Body of pancreas (tissue), 4 donors: ENCODE measurements at regions not wholly inside any gene's neighbourhood (a gene's known extent, or its start where the extent isn't known, plus 50 kb on each side); places are given as distances from the start of the nearest gene placed in this dataset.

Source experiments
- CTCF ChIP-seq, 7 experiments: fragments of 450-650 bp in 4 of 7; fragments of 200-600 bp in 3 of 7; sonication (generic) in 3 of 7; IDR thresholded peaks; one replicate each; pipeline ENCODE4 v1.5.1; 2016 to 2019; ENCODE audit warnings: antibody characterized with exemption in 7 of 7
- POLR2A ChIP-seq, 3 donors: fragments of 450-650 bp; IDR thresholded peaks; one replicate each; pipeline ENCODE4 v1.6.1; 2016; ENCODE audit warnings: antibody characterized with exemption in 3 of 3, mild to moderate bottlenecking in 2 of 3

GRCh38 chr13:31476753-31477152 is 262.6 kb upstream of the RXFP2 start:
- TF ChIP-seq CTCF (IDR thresholded peaks at IDR 0.05) (peak in 1 of 7 experiments; percentile 6), POLR2A (IDR thresholded peaks at IDR 0.05) (no peak)
